Hepatocyte (in vitro differentiated cells): ENCODE measurements at regions not wholly inside any gene's neighbourhood (a gene's known extent, or its start where the extent isn't known, plus 50 kb on each side); places are given as distances from the start of the nearest gene placed in this dataset.

Source experiments
- EZH2 ChIP-seq: fragments of 200-600 bp; sonication (generic); IDR thresholded peaks from 2 replicates; pipeline ENCODE4 v1.6.1; 2016; ENCODE audit warnings: antibody characterized with exemption, mild to moderate bottlenecking, borderline replicate concordance
- EZH2phosphoT487 ChIP-seq: fragments of 200-600 bp; sonication (generic); IDR thresholded peaks from one replicate; pipeline ENCODE4 v1.6.1; 2018; ENCODE audit warnings: antibody characterized with exemption, mild to moderate bottlenecking, low read depth, moderate library complexity; ENCODE audit not compliant: unreplicated experiment, severe bottlenecking
- TF ChIP-seq, protein P1 (sequence below): fragments of 200-600 bp; sonication (generic); IDR thresholded peaks from 2 replicates; pipeline ENCODE4 v1.5.1; 2016; ENCODE audit warnings: antibody characterized with exemption, mild to moderate bottlenecking; ENCODE audit not compliant: poor library complexity

DNA sequence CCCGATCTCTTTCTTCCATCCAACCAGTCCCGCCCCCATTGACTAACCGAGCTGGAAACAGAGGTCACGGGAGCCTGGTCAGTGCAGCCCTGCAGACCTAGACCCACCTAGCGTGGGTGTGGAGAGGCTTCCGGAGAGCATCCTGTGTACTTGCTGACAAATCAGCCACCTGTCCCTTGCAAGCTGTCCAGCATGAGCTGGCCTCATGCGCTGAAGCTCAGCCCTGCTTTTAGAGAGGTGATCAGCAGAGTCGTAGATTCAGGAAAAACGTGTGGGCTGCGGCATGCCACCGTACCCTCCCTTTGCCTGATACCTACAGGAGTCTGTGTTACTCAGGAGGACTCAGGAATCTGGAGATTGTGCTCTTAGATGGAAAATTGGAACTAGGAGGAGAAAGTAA, 80.3 kb upstream of the UQCRFS1 start:
- TF ChIP-seq, protein P1, sequence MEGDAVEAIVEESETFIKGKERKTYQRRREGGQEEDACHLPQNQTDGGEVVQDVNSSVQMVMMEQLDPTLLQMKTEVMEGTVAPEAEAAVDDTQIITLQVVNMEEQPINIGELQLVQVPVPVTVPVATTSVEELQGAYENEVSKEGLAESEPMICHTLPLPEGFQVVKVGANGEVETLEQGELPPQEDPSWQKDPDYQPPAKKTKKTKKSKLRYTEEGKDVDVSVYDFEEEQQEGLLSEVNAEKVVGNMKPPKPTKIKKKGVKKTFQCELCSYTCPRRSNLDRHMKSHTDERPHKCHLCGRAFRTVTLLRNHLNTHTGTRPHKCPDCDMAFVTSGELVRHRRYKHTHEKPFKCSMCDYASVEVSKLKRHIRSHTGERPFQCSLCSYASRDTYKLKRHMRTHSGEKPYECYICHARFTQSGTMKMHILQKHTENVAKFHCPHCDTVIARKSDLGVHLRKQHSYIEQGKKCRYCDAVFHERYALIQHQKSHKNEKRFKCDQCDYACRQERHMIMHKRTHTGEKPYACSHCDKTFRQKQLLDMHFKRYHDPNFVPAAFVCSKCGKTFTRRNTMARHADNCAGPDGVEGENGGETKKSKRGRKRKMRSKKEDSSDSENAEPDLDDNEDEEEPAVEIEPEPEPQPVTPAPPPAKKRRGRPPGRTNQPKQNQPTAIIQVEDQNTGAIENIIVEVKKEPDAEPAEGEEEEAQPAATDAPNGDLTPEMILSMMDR, result no peak
- no peak for TF ChIP-seq EZH2
- TF ChIP-seq EZH2phosphoT487, result no peak
